Mucosa of descending colon (tissue), 3 donors: ENCODE measurements at regions not wholly inside any gene's neighbourhood (a gene's known extent, or its start where the extent isn't known, plus 50 kb on each side); places are given as distances from the start of the nearest gene placed in this dataset.

Source experiments
- ATAC-seq: fragments of 200-7000 bp; cut with Tn5 transposase; one replicate; pipeline ENCODE4 v1.9.1; 2020; ENCODE audit warnings: mild to moderate bottlenecking, moderate library complexity
- DNase-seq, 3 donors: peaks; one replicate each; pipeline ENCODE4 v3.0.0-alpha.2; 2020
- H3K36me3 ChIP-seq: fragments of 200-600 bp; one replicate; pipeline ENCODE4 v1.8.0; 2021; ENCODE audit warnings: low read depth, mild to moderate bottlenecking
- H3K4me1 ChIP-seq: fragments of 200-600 bp; one replicate; pipeline ENCODE4 v1.8.0; 2021; ENCODE audit warnings: low read depth, mild to moderate bottlenecking
- H3K4me3 ChIP-seq: fragments of 200-600 bp; one replicate; pipeline ENCODE4 v1.8.0; 2021; ENCODE audit warnings: mild to moderate bottlenecking
- H3K9me3 ChIP-seq: fragments of 200-600 bp; one replicate; pipeline ENCODE4 v1.8.0; 2021; ENCODE audit warnings: mild to moderate bottlenecking
- CTCF ChIP-seq: fragments of 200-600 bp; IDR thresholded peaks from one replicate; pipeline ENCODE4 v1.8.0; 2022; ENCODE audit warnings: antibody characterized with exemption, mild to moderate bottlenecking
- intact Hi-C, 2 donors: fragments of 100-400 bp; cut with DNase I in 1 of 2; cut with micrococcal nuclease in 1 of 2; formaldehyde crosslinking; loops; one replicate each; pipeline versions ENCODE4 v1.11.0 to v1.11.1; 2022; cut with DNase I, micrococcal nuclease
- donor health status: DM: no; HTN: no; CAD: no; lungs with moderate emphysema.
- donor health status: DM: no; HTN: no; CAD: no.
- donor health status: DM: no; HTN: yes; CAD: no.

- Histone ChIP-seq H3K9me3 (no peaks in the 10 kb centered on the region), H3K4me3 (no peak overlapping the region), H3K4me1 (no peaks in the 10 kb centered on the region), H3K36me3 (no peaks in the 10 kb centered on the region)
- TF ChIP-seq CTCF, result no peak
- no peak for DNase-seq
- intact Hi-C loops, result no loop called here
- ATAC-seq, result no peak
Measured at GRCh38 chr3:14330508-14330907, 71.9 kb upstream of the SLC6A6 start.

- H3K9me3 ChIP-seq, result no peaks in the 10 kb centered on the region
- no peak for TF ChIP-seq CTCF
- no peak overlapping the region for H3K4me3 ChIP-seq
- H3K36me3 ChIP-seq, result no peaks in the 10 kb centered on the region
- intact Hi-C loops, result no loop called here
- peak; percentile 69 for ATAC-seq
- peak; percentile 71 to 74 (median 71) for DNase-seq
- H3K4me1 ChIP-seq, result no peaks in the 10 kb centered on the region
Measured at GRCh38 chr3:14331251-14331650, 71.2 kb upstream of the SLC6A6 start.

GRCh38 chr3:14332392-14332791 lies 70.0 kb upstream of the SLC6A6 start:
- intact Hi-C loops, result no loop called here
- no peaks in the 10 kb centered on the region for H3K4me1 ChIP-seq
- H3K36me3 ChIP-seq, result no peaks in the 10 kb centered on the region
- H3K4me3 ChIP-seq, result no peak overlapping the region
- H3K9me3 ChIP-seq, result no peaks in the 10 kb centered on the region
- DNase-seq, result no peak
- no peak for TF ChIP-seq CTCF
- no peak for ATAC-seq

- ATAC-seq, result no peak
- H3K9me3 ChIP-seq, result no peaks in the 10 kb centered on the region
- no peak for TF ChIP-seq CTCF
- intact Hi-C loops, result no loop called here
- DNase-seq, result no peak
- no peak overlapping the region for H3K4me3 ChIP-seq
- no peaks in the 10 kb centered on the region for H3K4me1 ChIP-seq
- H3K36me3 ChIP-seq, result no peaks in the 10 kb centered on the region
Measured at GRCh38 chr3:14333215-14333614, 69.2 kb upstream of the SLC6A6 start.

GRCh38 chr3:14333621-14334020 lies 68.8 kb upstream of the SLC6A6 start:
- no peak for TF ChIP-seq CTCF
- intact Hi-C loops, result no loop called here
- H3K36me3 ChIP-seq, result no peaks in the 10 kb centered on the region
- H3K9me3 ChIP-seq, result no peaks in the 10 kb centered on the region
- DNase-seq (no peak), ATAC-seq (no peak)
- no peaks in the 10 kb centered on the region for H3K4me1 ChIP-seq
- H3K4me3 ChIP-seq, result no peak overlapping the region

- intact Hi-C loops, result no loop called here
- no peaks in the 10 kb centered on the region for H3K36me3 ChIP-seq
- no peak for TF ChIP-seq CTCF
- no peaks in the 10 kb centered on the region for H3K9me3 ChIP-seq
- ATAC-seq, result peak; percentile 25
- H3K4me1 ChIP-seq, result no peaks in the 10 kb centered on the region
- no peak overlapping the region for H3K4me3 ChIP-seq
- DNase-seq, result no peak
Measured at GRCh38 chr3:14334136-14334535, 68.3 kb upstream of the SLC6A6 start.
